Left lobe of liver (tissue), 2 donors: ENCODE measurements at regions not wholly inside any gene's neighbourhood (a gene's known extent, or its start where the extent isn't known, plus 50 kb on each side); places are given as distances from the start of the nearest gene placed in this dataset.

Experiments
- ATAC-seq: fragments of 200-7000 bp; cut with Tn5 transposase; one replicate; pipeline ENCODE4 v1.9.1; 2020; ENCODE audit warnings: mild to moderate bottlenecking, moderate library complexity
- DNase-seq: peaks from one replicate; pipeline ENCODE4 v3.0.0-alpha.2; 2020; ENCODE audit warnings: low spot score
- donor health status: DM: no; HTN: no; CAD: no; lungs with moderate emphysema.
- donor health status: DM: no; HTN: yes; CAD: no.

GRCh38 chr5:68352166-68352565 is 136.6 kb downstream of the PIK3R1 start:
- DNase-seq (no peak), ATAC-seq (no peak)

- DNase-seq (no peak), ATAC-seq (no peak)
Observed at GRCh38 chr5:68353605-68354004, 138.0 kb downstream of the PIK3R1 start.

GRCh38 chr5:68354315-68354714 is 138.8 kb downstream of the PIK3R1 start:
- DNase-seq (no peak), ATAC-seq (no peak)

GRCh38 chr5:68356216-68356615 is 140.7 kb downstream of the PIK3R1 start:
- DNase-seq (no peak), ATAC-seq (no peak)

DNA sequence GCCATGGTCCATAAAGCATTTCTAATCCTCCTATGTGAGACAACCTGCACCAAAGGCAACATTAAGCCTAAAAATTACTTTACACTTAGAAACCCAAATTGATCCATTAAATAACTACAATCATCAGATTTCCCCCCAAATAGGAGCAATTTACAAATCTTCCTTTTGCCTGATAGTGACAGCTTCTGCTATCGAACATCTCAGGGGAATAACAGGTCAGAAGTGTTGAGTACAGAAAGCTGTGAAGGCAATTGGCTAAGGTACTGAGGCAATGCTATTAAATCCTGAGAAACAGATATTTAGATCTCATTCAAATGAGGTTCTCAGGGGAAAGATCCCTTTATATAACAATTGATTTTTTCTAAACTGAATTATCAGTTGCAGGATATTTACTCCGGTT is 141.1 kb downstream of the PIK3R1 start:
- DNase-seq (no peak), ATAC-seq (no peak)

DNA sequence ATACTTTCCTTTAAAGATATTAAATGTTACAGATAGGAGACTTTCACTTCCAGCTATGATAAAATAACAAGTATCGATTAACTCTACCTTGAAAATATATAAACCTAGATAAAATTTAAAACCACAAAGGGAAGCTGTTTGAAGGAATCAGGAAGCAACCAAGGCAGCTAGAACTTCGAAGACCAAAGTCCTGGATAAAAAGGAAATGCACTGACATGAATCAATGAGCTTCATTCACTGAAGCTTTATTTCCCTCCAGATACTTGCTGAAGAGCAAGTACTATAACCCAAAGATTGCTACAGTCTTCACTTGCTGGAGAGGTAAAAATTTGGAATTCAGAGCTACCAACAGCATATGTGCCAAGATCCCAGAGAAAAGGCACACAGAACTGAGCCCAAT is 144.1 kb downstream of the PIK3R1 start:
- ATAC-seq (no peak), DNase-seq (no peak)

- no peak for DNase-seq
Observed at GRCh38 chr5:68362331-68362730, 146.8 kb downstream of the PIK3R1 start.

GRCh38 chr5:68365889-68366288 is 150.3 kb downstream of the PIK3R1 start:
- ATAC-seq = no peak
- no peak for DNase-seq

More at GRCh38 chr5:68362331-68362730, 146.8 kb downstream of the PIK3R1 start:
- ATAC-seq = no peak

GRCh38 chr5:68367287-68367686 is 151.7 kb downstream of the PIK3R1 start:
- DNase-seq (no peak), ATAC-seq (no peak)

GRCh38 chr5:68367717-68368116 is 152.2 kb downstream of the PIK3R1 start:
- ATAC-seq (no peak), DNase-seq (no peak)

GRCh38 chr5:68368311-68369022 is 152.9 kb downstream of the PIK3R1 start:
- no peak for DNase-seq
- ATAC-seq = no peak

- ATAC-seq (no peak), DNase-seq (no peak)
Observed at GRCh38 chr5:68369023-68369359, 153.4 kb downstream of the PIK3R1 start.

- no peak for ATAC-seq
- no peak for DNase-seq
Observed at GRCh38 chr5:68369457-68370125, 154.0 kb downstream of the PIK3R1 start.

- ATAC-seq (no peak), DNase-seq (no peak)
Observed at GRCh38 chr5:68370196-68370595, 154.6 kb downstream of the PIK3R1 start.

DNA sequence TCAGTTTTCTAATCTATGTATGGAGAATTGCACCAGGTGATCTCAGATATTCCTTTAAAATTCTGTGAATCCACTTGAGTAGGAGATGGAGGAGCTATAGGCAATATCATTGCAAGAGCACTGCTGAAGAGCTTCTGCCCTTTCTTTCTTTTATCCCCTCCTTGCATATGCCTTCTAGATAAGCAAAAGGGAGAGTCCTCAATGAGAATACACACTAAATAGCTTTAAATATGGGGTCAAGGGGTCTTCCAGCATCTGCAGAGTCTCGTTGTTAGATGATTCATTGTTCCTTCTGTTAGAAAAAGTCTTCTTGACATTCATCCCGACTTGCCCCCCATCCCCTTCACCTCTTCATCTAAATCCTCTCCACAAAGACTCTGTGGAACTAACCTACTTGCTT is 156.1 kb downstream of the PIK3R1 start:
- DNase-seq (no peak), ATAC-seq (no peak)

DNA sequence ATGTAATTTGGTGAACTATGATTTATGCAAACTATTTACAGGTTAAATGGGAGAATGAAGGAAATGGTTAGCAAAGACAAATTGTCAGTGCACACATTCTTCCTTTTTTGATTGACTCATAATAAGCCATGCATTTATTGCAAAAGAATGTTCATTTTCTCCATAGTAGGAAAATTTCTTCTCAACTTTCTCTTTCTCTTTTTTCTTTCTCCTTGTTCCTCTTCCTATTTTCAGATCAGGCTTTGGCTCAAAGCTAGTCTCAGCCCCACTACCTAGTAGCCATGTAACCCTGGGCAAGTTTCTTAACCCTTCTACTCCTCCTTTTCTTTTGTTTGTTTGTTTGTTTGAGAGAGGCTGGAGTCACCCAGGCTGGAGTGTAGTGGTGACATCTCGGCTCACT is 156.6 kb downstream of the PIK3R1 start:
- ATAC-seq (no peak), DNase-seq (no peak)

GRCh38 chr5:68373050-68373449 is 157.5 kb downstream of the PIK3R1 start:
- DNase-seq (no peak), ATAC-seq (no peak)

DNA sequence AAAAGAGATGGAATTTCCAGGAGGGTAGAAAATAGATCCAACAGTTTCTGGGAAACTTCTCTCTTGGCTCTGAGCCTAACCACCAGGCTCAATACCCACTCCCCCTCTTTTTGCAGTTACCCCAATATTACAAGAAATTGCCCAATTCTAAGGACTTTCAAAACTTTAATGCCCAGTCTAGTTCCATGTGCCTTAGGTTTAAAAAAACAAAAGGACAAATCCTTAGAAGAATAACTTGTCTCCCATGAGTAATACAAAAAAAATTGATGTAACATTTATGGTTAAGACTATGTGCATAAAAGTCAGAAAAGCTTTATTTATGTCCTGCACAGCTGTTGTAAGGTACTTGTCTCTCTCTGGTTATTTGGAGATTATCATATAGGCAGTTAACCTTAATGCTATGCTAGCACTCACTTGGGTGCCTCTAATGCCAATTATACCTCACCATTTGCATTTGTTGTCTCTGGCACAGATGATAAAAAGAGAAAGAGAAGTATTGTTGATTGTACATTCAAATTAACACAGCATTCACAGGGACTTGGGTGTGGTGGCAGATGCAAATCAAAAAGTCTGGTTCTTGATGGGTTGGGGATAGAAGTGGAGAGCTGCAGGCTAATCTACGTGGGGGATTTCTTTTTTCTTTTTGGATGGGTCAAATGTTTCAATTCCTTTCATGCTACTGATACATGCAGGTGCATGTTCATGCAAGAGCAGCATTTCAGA is 159.4 kb downstream of the PIK3R1 start:
- ATAC-seq (no peak), DNase-seq (no peak)

- DNase-seq = no peak
- peak; percentile 58 for ATAC-seq
Observed at GRCh38 chr5:68375540-68375939, 160.0 kb downstream of the PIK3R1 start.

- DNase-seq (no peak), ATAC-seq (no peak)
Observed at GRCh38 chr5:68376935-68377334, 161.4 kb downstream of the PIK3R1 start.

- no peak for ATAC-seq
- no peak for DNase-seq
Observed at GRCh38 chr5:68377733-68378132, 162.2 kb downstream of the PIK3R1 start.

GRCh38 chr5:68378204-68378820 is 162.8 kb downstream of the PIK3R1 start:
- no peak for ATAC-seq
- no peak for DNase-seq
